Brain microvascular endothelial cell (primary cell): ENCODE measurements at regions not wholly inside any gene's neighbourhood (a gene's known extent, or its start where the extent isn't known, plus 50 kb on each side); places are given as distances from the start of the nearest gene placed in this dataset.

Source experiments
- DNase-seq: peaks from one replicate; pipeline ENCODE4 v3.0.0-alpha.2; 2020
- H3K27ac ChIP-seq: fragments of 250-450 bp; sonication (Bioruptor Pico); 2 replicates; pipeline ENCODE4 v1.5.1; 2020; ENCODE audit warnings: mild to moderate bottlenecking, moderate library complexity
- H3K27me3 ChIP-seq: fragments of 250-450 bp; sonication (Bioruptor Pico); replicated peaks from 2 replicates; pipeline ENCODE4 v1.5.1; 2020; ENCODE audit warnings: mild to moderate bottlenecking
- H3K36me3 ChIP-seq: fragments of 250-450 bp; sonication (Bioruptor Pico); replicated peaks from 2 replicates; pipeline ENCODE4 v1.5.1; 2020; ENCODE audit warnings: mild to moderate bottlenecking
- H3K4me3 ChIP-seq: 2 replicates; pipeline ENCODE4 v1.5.1; 2011; ENCODE audit warnings: low read depth, mild to moderate bottlenecking, control low read depth, low read length, moderate library complexity
- CTCF ChIP-seq: IDR thresholded peaks from 2 replicates; pipeline ENCODE4 v1.5.1; 2011; ENCODE audit warnings: low read depth, mild to moderate bottlenecking, moderate library complexity, low read length, control low read depth, inconsistent platforms; ENCODE audit errors: missing control alignments
- in situ Hi-C: cut with HindIII; loops from 2 replicates; pipeline ENCODE4 v1.10.0; 2017; ENCODE audit warnings: low sequenced_read_pairs, low pct_ligation_motif_present

DNA sequence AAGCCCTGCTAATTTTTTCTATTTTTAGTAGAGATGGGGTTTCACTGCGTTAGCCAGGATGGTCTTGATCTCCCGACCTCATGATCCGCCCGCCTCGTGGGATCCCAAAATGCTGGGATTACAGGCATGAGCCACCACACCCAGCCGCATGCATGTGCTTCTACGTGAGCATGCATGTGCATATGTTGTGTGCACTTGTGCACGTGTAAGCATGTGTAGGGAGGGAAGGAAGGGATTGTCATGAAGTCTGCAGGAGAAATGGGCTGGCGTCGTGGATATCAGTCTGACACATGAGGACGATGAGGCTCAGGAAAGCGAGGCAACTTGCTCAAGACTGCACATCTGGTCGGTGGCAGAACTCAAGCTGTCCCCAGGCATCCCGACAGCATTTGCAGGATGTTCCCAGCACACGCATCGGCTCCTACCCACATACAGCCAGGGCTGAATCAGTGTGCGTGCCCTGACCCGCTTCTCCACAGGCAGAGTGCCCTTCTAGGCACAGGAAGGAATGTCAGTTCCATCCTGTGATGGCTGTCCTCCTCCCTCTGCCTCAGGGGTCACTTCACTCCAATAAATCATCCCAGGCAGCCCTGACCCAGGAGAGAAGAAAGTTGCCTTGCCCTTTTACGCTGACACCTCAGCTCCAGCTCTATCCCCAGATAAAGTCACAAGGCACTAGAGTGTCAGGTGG, 49.9 kb upstream of the SLC14A2 start:
- H3K4me3 ChIP-seq, result no peak overlapping the region
- in situ Hi-C loops, result no loop called here
- DNase-seq, result no peak
- H3K27me3 ChIP-seq, result no peaks in the 10 kb centered on the region
- TF ChIP-seq CTCF, result no peak
- no peaks in the 10 kb centered on the region for H3K36me3 ChIP-seq
- no peak overlapping the region for H3K27ac ChIP-seq
